CD4-positive, alpha-beta T cell treated with Interferon alpha-2 for 1 hour (primary cell): ENCODE measurements at regions not wholly inside any gene's neighbourhood (a gene's known extent, or its start where the extent isn't known, plus 50 kb on each side); places are given as distances from the start of the nearest gene placed in this dataset.

Source experiments
- DNase-seq, 2 donors: peaks; one replicate each; pipeline ENCODE4 v3.0.0-alpha.2; 2020 to 2022

DNA sequence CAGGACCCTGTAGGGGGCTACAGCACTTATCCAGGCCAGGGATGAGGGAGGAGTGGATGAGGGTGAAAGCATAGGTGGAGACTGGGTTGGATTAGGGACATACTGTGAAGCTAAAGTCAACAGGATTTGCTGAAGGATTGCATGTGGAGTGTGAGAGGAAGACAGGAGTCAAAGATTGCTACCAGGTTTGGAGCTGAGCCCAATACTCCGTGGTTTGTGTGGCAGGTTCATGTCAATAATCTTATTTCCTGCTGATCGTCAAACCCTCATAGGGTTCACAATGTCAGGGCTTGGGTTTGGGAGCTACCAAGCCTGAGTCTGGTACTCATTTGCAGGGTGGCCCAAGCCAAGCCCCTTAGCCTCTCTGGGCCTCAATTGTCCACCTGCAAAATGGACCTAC, 77.1 kb upstream of the PLXNC1 start:
- DNase-seq = no peak

DNA sequence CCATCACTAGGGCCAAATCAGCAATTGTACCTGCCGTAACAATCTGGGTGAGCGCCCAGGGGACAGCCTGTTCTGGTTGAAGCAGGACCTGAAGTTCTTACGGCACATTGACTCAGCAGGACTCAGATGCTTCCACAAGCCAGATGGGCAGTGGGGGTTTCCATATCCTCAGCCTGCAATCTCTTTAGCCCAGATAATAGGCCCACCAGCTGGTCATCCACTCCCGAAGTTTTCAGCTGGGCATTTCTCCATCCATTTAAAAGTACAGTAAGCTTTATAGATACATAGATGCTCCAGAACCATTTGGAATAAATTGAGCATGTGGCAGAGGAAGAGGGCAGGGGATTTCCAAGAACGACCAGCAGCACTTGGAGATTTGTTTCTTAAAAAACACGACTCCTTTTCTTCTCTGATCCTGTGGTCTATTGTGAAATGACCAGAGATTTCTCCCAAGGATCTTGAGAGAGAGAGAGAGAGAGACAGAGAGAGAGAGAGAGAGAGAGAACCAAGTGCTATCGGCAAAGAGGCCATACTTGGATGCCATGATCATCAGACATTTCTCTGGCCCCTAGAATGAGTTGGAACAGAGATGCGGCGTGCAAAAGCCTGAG, 74.8 kb upstream of the PLXNC1 start:
- no peak for DNase-seq

DNA sequence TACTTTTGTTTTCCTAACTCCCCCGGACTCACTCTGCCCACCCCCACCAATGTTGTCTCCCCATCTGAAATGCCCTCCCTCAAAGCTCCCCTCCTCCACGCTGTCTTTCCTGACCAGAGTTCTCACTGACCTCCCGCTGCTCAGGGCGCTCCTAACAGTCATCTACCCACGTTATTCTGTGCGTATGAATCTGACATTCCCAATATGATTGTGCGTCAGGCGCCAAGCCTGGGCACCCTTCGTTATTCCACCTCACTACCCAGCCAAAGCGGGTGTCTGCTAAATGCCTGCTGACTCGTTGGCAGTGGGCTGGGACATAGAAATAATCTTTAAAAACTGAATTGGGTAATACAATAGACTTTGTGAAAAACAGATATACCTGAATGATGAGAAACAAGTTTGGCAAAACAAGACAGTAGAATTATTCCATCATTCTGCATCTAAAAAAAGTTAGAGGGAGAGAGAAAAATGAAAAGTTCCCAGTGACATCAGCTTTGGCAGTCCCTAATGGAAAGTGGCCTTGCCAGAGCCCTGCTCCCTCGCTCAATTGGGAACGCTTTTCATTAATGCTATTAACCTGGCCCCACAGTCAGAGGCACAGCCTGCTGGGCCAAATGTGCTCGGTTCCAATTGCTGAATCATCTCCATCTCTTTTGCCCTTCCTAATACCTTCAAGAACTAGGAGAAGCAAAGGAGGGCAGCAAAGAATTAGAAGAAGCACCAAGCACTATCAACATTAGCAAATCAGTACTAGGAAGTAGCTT, 74.0 kb upstream of the PLXNC1 start:
- DNase-seq = no peak

DNA sequence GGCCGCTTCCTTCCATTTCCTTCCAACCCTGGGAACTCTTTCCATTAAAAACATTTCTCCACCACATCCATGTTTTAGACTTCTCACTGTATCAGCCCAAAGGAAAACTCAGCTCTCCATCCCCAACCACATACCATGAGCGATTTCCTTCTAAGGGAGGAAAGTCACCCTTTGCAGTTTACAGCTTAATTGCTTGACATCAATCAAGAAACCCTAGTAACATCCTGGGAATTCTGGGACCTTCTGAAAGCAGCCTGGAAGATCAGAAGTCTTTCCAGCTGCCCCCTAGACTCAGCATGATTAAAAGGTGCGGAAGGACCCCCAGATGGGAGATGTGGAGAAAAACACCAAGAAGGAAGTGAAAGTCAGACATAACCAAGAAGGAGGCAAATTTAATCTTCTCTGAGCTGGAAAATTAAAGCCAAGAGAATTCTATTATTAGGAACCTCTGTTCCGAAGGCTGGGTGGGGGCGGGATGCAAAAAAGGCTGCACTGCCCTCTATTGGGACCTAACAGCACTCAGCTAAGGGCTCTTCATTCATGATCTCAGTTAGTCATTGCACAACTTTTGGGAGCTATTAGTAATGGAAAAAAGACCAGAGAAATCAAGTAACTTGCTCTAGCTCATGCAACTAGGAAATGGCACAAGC, 73.3 kb upstream of the PLXNC1 start:
- DNase-seq = peak in 1 of 2 donors; percentile 7

DNA sequence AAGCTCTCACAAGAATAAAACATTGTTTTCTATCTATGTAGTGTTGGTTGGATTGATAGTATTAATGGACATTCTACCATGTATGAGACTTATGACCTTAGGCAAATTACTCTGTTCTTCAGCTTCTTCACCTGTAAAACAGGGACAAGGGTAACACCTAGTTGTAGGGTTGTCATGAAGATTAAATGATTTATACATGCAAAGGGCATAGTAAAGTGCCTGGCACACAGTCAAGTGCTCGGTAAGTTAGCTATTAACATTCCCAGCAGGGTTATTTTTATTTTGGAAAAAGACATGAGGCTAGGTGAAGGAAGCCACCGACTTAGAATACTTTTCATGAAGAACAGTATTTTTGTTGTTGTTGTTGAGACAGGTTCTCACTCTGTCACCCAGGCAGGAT, 71.2 kb upstream of the PLXNC1 start:
- DNase-seq = no peak

DNA sequence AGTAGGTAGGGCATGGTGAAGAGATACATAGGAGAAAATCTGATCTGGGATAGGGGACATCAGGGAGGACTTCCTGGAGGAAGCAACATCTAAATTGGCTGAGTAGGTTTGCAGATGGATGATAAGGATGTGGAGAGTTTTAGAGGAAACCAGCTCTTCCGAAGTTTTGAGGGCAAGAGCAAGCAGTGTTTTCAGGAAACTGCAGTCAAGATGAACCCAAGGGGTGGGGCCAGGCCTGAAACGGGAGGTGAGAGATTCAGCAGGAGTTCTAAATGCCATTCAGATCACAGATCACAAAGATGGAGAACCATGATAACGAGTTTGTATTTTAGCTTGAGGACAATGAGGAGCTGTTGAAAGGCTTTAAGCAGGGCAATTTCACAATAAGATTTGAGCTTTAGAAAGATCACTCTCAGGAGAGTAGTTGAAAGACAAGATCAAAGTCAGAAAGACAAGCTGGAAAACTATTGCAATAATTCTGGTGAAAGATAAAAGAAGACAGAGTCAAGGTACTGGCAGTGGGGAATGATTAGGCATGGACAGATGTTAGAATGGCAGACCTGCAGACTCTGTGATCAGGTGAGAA, 70.1 kb upstream of the PLXNC1 start:
- DNase-seq = no peak

DNA sequence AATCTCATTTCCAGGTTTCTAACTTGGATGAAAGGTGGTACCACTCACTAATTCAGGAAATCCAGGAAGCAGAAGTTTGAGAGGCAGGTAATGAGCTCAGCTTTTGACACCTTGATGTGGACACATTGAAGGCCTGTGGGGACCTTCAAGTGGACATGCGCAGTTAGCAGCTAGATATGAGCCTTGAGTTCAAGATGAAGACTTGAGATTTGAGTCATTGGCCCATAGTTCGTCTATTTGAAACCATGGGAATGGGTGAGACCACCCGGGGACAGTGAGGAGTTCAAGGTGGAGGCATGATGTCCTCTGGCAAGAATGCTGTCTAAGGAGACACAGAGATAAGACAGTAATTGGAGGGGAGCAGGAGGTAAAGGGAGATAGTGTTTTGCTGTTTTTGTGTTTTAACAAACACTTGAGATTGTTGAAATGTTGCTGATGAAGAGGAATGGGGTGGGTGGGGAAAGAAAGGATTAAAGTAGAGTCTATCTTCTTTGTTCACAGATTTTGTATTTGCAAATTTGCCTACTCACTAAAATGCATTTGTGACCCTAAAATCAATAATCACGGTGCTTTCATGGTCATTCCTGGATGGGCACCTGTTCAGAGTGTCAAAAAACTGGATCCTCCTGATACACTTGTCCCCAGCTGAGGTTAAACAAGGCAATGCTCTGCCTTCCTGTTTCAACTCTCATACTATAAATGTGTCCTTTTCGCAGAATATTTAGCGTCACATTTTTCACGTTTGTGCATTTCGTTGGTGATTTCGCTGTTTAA, 69.5 kb upstream of the PLXNC1 start:
- no peak for DNase-seq

DNA sequence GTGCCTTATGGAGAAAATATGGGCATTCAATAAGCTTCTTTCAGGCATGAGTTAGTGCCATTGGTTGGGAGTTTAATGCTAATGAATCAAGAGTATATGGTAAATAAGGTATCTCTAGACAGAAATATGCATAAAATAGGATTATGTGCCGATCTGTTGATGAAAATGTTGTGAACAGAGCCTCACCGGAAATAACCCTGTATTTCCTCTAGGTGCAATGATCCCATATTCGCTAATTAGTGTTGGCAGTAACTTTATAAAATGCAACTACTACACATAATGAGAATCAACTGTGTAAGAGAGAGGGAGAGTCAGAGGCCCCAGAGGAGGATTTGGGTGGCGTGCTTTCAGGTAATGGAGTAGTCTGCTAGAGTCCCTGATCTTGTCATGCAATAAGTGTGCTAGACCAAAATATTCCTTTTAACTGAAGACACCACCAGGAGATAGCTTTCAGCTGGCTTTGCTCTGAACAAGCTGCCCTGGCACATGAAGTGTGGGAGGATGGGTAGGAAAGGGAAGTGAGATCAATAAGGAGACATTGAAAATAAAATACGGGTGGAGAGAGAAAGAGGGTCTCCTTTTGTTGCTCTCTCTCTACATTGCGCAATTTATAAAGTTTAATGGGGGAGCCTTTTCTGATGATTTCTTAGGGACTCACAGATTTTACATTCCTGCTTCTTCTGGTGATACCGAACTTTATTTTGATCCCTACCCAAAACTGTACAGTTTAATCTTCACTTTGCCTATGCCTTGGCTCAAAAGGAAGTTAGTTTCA, 68.6 kb upstream of the PLXNC1 start:
- DNase-seq = no peak

DNA sequence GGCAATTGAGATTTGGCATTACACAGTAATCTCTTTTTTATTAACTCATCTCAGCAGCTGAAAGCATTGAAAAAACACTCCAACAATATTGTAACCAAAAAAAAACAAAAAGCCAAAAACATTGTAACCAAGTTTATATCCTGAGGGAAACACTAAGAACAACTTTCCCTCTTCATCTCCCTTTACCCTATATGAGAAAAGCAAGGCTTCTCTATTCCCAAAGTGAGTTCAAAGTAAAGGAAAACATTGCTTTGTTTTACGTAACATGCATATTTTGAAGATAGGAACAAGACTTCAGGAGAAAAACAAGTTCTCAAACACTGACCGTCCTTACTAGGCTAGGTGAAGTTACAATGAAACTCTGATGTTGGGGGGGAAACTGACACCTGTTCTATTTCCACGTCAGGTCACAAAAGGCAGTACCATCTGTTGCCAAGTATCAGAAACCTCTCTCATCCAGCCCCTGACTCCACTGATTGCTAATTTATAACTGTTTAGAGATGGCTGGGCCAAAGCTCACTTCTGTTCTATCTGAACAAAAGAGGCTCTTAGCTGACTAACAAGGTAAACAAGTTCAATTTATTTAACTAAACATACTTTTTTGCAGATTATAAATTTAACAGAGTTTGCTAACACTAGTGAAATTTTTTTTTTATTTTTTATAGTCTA, 67.9 kb upstream of the PLXNC1 start:
- no peak for DNase-seq

DNA sequence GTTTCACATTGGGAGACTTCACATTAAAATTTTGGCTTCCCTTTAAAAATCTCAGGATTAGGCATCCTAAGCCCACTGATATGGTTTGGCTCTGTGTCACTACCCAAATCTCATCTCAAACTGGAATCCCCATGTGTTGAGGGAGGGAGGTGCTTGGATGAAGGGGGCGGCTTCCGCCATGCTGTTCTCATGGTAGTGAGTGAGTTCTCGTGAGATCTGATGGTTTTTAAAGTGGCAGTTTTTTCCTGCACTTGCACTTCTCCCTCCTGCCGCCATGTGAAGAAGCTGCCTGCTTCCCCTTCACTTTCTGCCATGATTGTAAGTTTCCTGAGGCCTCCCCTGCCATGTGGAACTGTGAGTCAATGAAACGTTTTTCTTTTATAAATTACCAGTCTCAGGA, 65.7 kb upstream of the PLXNC1 start:
- no peak for DNase-seq

DNA sequence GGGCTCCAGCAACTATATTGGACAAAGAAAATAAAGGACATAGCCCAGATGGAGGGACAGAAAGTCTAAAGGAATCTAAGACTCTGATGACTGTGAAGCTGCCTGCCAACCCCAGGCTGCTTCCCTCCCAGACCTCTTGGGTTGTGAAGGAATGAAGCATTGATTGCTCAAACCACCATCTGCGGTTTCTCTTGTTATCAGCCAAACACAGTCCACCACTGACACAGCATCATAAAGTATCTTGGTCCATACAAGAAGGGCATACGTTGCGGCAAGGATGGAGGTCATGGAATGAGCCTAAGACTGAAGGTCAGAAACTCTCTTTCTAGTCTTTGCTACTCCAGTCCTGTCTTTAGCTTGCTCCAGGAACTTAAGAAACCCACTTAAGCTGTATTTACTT, 58.5 kb upstream of the PLXNC1 start:
- DNase-seq = no peak

DNA sequence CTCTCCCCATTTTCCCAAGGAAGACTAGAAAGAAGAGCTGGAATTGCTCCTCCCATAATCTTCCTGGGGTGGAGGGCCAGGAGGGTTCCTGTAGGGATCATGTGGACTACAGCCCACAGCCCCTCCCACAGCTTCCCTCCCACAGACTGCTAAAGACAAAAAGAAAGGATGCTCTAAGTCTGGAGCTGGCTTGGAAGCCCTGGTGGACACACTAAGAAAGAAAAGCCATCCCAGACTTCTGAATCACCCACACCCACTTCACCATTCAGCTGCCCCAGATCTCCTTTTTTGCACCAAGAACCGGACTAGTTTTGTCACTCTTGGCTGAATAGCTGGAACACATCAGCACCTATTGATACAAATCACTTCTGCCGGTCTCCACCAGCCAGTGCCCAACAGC, 56.8 kb upstream of the PLXNC1 start:
- no peak for DNase-seq

DNA sequence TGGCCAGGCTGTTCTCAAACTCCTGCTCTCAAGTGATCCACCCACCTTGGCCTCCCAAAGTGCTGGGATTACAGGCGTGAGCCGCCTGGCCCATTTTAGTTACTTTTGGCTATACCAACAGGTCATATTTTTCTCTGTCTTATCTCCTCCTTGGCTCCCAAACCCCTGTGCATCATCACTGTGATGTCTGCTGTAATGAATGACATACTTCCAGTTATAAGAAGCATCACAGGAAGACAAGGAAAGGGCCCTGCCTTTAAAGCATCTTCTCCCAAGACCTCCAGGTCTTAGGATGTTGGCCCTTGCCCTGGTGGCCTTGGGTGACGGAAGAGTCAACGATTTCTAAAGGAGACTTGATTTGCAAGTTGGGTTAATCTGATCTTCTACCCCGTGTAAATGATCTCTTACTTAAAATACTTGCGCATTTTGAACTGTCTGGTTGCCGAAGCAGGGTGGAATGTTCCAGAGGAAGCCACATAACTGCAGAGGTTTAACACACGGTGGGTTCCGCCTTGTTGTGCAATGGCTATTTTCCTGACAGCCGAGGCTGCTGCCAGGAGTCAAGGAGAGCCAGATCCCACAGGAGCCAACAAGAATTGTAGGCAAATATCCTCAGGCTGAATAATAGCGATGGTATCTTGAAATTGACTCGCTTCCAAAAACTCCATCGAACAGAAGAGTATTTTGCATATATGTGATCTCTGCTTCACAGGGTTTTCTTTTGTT, 55.7 kb upstream of the PLXNC1 start:
- DNase-seq = no peak

DNA sequence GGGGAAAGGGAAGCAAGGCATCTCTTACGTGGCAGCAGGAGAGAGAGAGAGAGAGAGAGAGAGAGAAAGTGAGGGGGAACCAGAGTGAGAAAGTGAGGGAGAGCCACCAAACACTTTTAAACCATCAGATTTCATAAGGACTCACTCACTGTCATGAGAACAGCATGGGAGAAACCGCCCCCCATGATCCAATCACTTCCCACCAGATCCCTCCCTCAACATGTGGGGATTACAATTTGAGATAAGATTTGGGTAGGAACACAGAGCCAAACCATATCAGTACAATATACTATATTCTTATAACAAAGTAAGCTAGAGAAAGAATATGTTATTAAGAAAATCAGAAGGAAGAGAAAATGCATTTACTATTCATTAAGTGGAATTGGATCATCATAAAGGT, 53.7 kb upstream of the PLXNC1 start:
- no peak for DNase-seq

DNA sequence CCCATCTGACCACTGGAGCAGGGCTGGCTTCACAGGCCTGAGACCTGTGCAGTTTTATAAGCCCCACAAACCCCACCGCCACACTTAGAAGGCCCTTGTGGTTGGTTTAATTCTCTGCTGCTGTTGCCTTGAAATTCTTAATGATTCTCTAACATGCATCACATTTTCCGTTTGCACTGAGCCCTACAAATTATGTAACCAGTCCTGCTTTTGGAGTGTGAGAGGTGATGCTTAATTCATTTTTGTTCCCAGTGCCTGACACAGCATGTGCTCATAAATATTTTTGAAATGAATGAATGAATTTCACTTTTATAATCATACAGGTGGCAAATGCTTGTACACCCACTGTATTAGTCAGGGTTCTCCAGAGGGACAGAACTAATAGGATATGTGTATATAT, 52.8 kb upstream of the PLXNC1 start:
- no peak for DNase-seq

DNA sequence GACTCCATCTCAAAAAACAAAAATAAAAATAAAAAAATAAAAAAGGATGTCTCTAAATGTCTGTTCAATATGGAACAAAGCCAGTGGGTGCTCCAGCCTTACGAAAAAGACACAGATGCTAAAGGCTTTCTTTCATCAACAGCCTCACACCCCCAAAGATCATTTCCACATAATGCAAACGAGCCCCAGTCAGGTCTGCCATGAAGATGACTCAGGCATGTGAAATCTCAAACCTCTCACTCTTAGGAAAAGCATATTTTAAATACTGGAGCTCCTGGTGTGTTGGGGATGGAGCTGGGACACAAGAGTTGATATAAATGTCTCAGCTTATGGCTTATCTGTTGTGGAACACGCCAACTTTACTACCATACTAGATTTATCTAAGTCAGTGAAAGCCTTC, 49.9 kb upstream of the PLXNC1 start:
- no peak for DNase-seq
